Smooth muscle cell (in vitro differentiated cells): ENCODE measurements at regions not wholly inside any gene's neighbourhood (a gene's known extent, or its start where the extent isn't known, plus 50 kb on each side); places are given as distances from the start of the nearest gene placed in this dataset.
A peak's percentile ranks its signal among the peaks of the same experiment; 100 is the strongest.
"Not testable (repeated sequence)": the region's sequence is repeated elsewhere in the genome, so short reads cannot be mapped to it uniquely, and the experiment has no call there.

ENCODE experiments used
- DNase-seq: peaks from one replicate; lab custom pipeline; 2025; ENCODE audit not compliant: unreplicated experiment; lab: John Stamatoyannopoulos, UW
- H2AFZ ChIP-seq: fragments of 200-600 bp; sonication (generic); 2 replicates; pipeline ENCODE4 v1.6.0; 2016; ENCODE audit warnings: antibody characterized with exemption, low read depth, mild to moderate bottlenecking
- H3F3A ChIP-seq: fragments of 200-600 bp; sonication (generic); 2 replicates; pipeline ENCODE4 v1.6.0; 2017; ENCODE audit warnings: antibody characterized with exemption, low read depth
- H3K27ac ChIP-seq: fragments of 200-600 bp; sonication (generic); 2 replicates; pipeline ENCODE4 v1.5.1; 2016; ENCODE audit warnings: low read depth, mild to moderate bottlenecking
- H3K27me3 ChIP-seq: fragments of 200-600 bp; sonication (generic); 2 replicates; pipeline ENCODE4 v1.6.1; 2016; ENCODE audit warnings: low read depth, mild to moderate bottlenecking
- H3K36me3 ChIP-seq: fragments of 200-600 bp; sonication (generic); 2 replicates; pipeline ENCODE4 v1.5.1; 2016; ENCODE audit warnings: low read depth
- H3K4me1 ChIP-seq: fragments of 200-600 bp; sonication (generic); 2 replicates; pipeline ENCODE4 v1.5.1; 2016; ENCODE audit warnings: low read depth
- H3K4me2 ChIP-seq: fragments of 200-600 bp; sonication (generic); 2 replicates; pipeline ENCODE4 v1.6.0; 2016; ENCODE audit warnings: mild to moderate bottlenecking
- H3K4me3 ChIP-seq: fragments of 200-600 bp; sonication (generic); 2 replicates; pipeline ENCODE4 v1.5.1; 2016; ENCODE audit warnings: mild to moderate bottlenecking
- H3K79me2 ChIP-seq: fragments of 200-600 bp; sonication (generic); 2 replicates; pipeline ENCODE4 v1.6.0; 2016; ENCODE audit warnings: low read depth, mild to moderate bottlenecking
- H3K9ac ChIP-seq: fragments of 200-600 bp; sonication (generic); 2 replicates; pipeline ENCODE4 v1.6.0; 2016; ENCODE audit warnings: low read depth
- H3K9me3 ChIP-seq: fragments of 200-600 bp; sonication (generic); replicated peaks from 2 replicates; pipeline ENCODE4 v1.5.1; 2016; ENCODE audit warnings: low read depth
- H4K20me1 ChIP-seq: fragments of 200-600 bp; sonication (generic); 2 replicates; pipeline ENCODE4 v1.6.0; 2016; ENCODE audit warnings: low read depth
- WGBS: methylation state at CpG from one replicate; pipeline ENCODE4 v1.1.7; 2016; ENCODE audit warnings: low lambda C conversion rate; 5-methylcytosine and 5-hydroxymethylcytosine counted together
- TF ChIP-seq, protein P1 (sequence below): fragments of 200-600 bp; sonication (generic); IDR thresholded peaks from 2 replicates; pipeline ENCODE4 v1.5.1; 2017; ENCODE audit warnings: borderline replicate concordance, mild to moderate bottlenecking, antibody characterized with exemption; ENCODE audit not compliant: insufficient read depth, poor library complexity, severe bottlenecking

DNA sequence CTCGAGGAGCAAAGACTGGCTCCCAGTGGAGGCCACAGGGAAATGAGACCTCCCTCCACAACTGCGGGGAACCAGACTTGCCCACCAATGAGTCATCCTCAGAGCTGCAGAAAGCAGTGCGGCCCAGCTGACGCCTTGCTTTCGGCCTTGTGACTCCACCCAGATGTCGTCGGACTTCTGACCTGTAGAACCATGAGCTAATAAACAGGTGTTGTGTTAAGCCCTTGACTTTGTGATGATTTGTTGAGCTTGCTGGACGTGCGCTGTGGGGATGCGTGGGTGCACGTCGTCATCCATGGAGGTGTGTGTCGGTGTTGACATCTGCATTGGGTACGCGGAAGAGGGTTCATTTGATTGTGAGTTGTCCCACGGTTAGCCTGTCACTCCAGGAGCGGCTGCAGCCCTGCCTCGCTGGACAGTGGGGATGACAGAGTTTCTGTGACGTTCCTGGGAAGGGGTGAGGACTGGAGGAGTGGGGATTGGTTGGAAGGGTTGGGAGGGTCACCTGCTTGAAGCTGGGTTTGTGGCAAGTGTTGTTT is 154.1 kb downstream of the SH3BP4 start:
- Histone ChIP-seq H3F3A (peaks cover 4% of the 10 kb centered on the region), H3K9me3 (no peaks in the 10 kb centered on the region), H3K27me3 (no peaks in the 10 kb centered on the region), H3K4me2 (no peak overlapping the region), H3K79me2 (no peaks in the 10 kb centered on the region), H3K9ac (no peak overlapping the region), H2AFZ (no peak overlapping the region), H3K27ac (no peak overlapping the region), H3K36me3 (no peaks in the 10 kb centered on the region), H3K4me1 (no peaks in the 10 kb centered on the region), H3K4me3 (no peak overlapping the region), H4K20me1 (no peaks in the 10 kb centered on the region)
- WGBS = 59% methylated on average over 19 of the region's 19 CpGs
- no peak for DNase-seq
- TF ChIP-seq, protein P1, sequence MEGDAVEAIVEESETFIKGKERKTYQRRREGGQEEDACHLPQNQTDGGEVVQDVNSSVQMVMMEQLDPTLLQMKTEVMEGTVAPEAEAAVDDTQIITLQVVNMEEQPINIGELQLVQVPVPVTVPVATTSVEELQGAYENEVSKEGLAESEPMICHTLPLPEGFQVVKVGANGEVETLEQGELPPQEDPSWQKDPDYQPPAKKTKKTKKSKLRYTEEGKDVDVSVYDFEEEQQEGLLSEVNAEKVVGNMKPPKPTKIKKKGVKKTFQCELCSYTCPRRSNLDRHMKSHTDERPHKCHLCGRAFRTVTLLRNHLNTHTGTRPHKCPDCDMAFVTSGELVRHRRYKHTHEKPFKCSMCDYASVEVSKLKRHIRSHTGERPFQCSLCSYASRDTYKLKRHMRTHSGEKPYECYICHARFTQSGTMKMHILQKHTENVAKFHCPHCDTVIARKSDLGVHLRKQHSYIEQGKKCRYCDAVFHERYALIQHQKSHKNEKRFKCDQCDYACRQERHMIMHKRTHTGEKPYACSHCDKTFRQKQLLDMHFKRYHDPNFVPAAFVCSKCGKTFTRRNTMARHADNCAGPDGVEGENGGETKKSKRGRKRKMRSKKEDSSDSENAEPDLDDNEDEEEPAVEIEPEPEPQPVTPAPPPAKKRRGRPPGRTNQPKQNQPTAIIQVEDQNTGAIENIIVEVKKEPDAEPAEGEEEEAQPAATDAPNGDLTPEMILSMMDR = no peak

- H4K20me1 ChIP-seq = no peaks in the 10 kb centered on the region
Measured at GRCh38 chr2:235106874-235107639, 155.2 kb downstream of the SH3BP4 start.

GRCh38 chr2:235107640-235107951 is 155.8 kb downstream of the SH3BP4 start:
- TF ChIP-seq, protein P1 = no peak
- WGBS = 94% methylated on average over 3 of the region's 3 CpGs

More at GRCh38 chr2:235106874-235107639, 155.2 kb downstream of the SH3BP4 start:
- H3K9me3 ChIP-seq = no peaks in the 10 kb centered on the region
- no peak for DNase-seq
- no peaks in the 10 kb centered on the region for H3K4me1 ChIP-seq
- TF ChIP-seq, protein P1 = peak; percentile 63
- no peak overlapping the region for H3K9ac ChIP-seq
- H3K36me3 ChIP-seq = no peaks in the 10 kb centered on the region
- no peaks in the 10 kb centered on the region for H3K27me3 ChIP-seq
- 63% methylated on average over 10 of the region's 10 CpGs for WGBS
- H2AFZ ChIP-seq = no peak overlapping the region
- H3K4me2 ChIP-seq = no peak overlapping the region
- no peak overlapping the region for H3K27ac ChIP-seq
- H3F3A ChIP-seq = peaks cover 4% of the 10 kb centered on the region
- H3K79me2 ChIP-seq = no peaks in the 10 kb centered on the region
- H3K4me3 ChIP-seq = no peak overlapping the region

GRCh38 chr2:235109561-235109960 is 157.7 kb downstream of the SH3BP4 start:
- H3K79me2 ChIP-seq, H4K20me1 ChIP-seq, H3K9me3 ChIP-seq, DNase-seq, H3K9ac ChIP-seq, H3K27me3 ChIP-seq, H3F3A ChIP-seq, H3K27ac ChIP-seq, H3K36me3 ChIP-seq, H2AFZ ChIP-seq, H3K4me3 ChIP-seq, H3K4me2 ChIP-seq, H3K4me1 ChIP-seq: not testable (repeated sequence)
- 98% methylated on average over 7 of the region's 7 CpGs for WGBS

More at GRCh38 chr2:235107640-235107951, 155.8 kb downstream of the SH3BP4 start:
- Histone ChIP-seq H3F3A (peaks cover 4% of the 10 kb centered on the region), H3K9ac (no peak overlapping the region), H3K36me3 (no peaks in the 10 kb centered on the region), H3K4me3 (no peak overlapping the region), H3K27ac (no peak overlapping the region), H3K27me3 (no peaks in the 10 kb centered on the region), H3K4me2 (no peak overlapping the region), H2AFZ (no peak overlapping the region), H3K9me3 (no peaks in the 10 kb centered on the region), H3K4me1 (no peaks in the 10 kb centered on the region), H3K79me2 (no peaks in the 10 kb centered on the region), H4K20me1 (no peaks in the 10 kb centered on the region)
- no peak for DNase-seq
